HG02678 (cell line): ENCODE measurements at regions not wholly inside any gene's neighbourhood (a gene's known extent, or its start where the extent isn't known, plus 50 kb on each side); places are given as distances from the start of the nearest gene placed in this dataset.

ENCODE experiments used
- ATAC-seq: cut with Tn5 transposase; IDR thresholded peaks from one replicate; pipeline ENCODE4 v1.9.1; 2021; ENCODE audit warnings: mild to moderate bottlenecking, moderate library complexity; ENCODE audit not compliant: unreplicated experiment

GRCh38 chr3:110575702-110576101 lies 495.9 kb upstream of the NECTIN3 start:
- ATAC-seq: no peak

DNA sequence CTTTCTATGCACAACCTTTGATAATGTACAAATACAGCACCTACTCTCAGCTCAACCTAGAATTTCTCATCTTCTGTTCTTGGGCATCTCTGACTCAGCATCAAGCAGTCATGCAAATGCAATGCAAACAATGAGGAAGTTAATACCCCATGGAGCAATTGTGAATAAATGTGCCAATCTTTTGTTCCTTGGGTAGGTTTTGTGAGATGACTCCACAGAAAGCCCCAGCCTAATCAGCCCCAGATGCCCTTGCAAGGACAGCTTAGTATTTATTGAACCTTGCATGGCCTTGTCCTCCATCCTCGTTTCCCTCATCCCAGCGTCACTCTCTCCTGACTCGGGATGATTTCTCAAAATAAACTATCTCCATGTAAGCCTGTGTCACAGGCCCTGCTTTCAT lies 494.7 kb upstream of the NECTIN3 start:
- no peak for ATAC-seq

DNA sequence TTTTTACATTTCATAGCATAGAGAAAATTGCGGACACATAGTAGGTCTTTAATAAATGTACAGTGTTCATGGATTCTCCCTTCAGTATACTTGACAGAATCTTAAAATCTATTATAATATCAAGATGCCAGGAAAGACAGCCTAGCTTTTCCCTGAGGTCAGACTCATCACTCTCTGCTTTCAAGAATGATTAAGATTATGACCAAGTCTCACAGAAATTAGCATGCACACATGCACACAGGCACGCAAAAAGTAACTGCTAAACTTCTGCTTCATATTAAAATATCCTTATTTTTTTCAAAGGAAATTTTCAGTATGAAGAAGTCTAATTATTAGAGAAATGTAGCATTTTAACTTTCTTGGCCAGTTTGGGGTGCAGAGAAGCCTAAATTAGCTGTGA lies 493.8 kb upstream of the NECTIN3 start:
- ATAC-seq: no peak

GRCh38 chr3:110579840-110580550 lies 491.6 kb upstream of the NECTIN3 start:
- ATAC-seq: no peak

GRCh38 chr3:110583373-110583935 lies 488.2 kb upstream of the NECTIN3 start:
- ATAC-seq: no peak

GRCh38 chr3:110588906-110589305 lies 482.7 kb upstream of the NECTIN3 start:
- ATAC-seq: no peak

- ATAC-seq: no peak
Observed at GRCh38 chr3:110589341-110589740, 482.3 kb upstream of the NECTIN3 start.

DNA sequence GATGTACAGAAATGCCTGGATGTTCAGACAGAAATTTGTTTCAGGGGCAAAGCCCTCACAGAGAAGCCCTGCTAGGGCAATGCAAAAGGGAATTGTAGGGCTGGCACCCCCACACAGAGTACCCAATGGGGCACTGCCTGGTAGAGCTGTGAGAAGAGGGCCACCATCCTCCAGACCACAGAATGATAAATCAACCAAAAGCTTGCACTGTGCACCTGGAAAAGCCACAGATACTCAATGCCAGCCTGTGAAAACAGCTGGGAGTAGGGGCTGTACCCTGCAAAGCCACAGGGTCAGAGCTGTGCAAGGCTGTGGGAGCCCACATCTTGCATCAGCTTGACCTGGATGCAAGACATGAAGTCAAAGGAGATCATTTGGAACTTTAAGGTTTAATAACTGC lies 477.9 kb upstream of the NECTIN3 start:
- no peak for ATAC-seq

GRCh38 chr3:110598847-110599490 lies 472.6 kb upstream of the NECTIN3 start:
- ATAC-seq: no peak

DNA sequence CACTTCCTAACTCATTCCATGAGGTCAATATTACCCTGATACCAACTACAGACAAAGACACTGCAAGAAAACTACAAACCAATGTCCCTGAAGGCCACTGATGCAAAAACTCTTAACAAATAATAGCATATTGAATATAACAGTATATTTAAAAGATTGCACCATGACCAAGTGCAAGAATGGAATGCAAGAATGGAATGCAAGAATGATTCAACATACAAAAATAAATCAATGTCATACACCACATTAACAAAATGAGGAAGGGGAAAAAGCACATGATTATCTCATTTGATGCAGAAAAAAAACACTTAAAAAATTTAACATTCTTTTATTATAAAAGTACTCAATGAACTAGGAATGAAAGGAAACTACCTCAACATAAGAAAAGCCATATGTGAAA lies 463.1 kb upstream of the NECTIN3 start:
- ATAC-seq: no peak

DNA sequence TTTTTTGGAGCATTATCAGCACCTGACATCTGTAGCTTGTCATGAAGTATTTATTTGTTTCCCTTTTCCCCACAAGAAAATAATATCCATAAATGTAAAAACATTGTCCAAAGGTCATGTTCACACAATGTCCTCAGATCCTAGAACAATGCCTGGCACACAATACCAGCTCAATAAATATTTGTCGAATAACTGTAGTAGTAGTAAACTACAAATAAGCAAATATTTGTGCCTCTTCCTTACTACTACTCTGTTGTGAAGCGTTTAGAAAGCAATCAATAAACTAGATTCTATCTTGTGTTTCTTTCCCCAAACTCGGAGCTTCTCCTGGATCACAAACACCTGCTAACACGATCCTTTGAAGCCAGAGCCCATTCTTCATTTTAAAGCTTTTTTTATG lies 459.6 kb upstream of the NECTIN3 start:
- ATAC-seq: no peak

DNA sequence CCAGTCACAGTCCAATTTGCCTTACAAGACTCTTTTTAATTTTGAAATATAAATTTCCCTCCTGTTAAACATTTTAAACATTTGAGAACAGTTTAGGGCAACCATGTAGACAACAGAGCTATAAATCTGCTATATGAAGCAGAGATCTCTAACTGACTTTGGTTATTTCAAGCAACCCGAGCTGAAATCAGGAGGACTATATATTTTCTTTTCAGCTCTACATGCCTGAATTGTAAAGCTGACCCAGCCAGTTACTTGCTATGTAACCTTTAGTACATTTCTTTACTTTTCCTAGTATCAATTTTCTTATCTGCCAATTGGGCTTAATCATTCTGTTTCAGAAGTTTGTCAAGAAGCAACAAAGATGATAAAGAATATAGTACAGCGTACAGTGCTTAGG lies 457.4 kb upstream of the NECTIN3 start:
- ATAC-seq: no peak

DNA sequence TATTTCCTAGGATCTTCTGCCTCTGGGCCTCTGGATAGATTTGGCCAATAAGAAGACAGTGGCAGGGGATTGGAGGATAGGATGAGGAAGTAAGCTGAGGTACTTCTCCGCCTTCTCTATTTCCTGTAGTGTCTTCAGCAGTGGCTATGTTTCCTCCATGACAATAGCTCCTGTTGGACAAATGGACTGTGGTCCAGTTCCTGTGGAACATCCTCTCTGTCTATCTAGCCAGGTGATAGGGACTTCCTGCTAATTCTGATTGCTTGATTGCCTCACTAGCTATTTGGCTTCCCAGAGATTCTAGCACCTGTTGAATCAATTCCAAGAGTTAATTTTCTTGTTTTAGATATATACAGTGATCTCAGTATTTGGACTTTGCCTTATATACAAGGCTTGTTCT lies 456.2 kb upstream of the NECTIN3 start:
- no peak for ATAC-seq

- ATAC-seq: no peak
Observed at GRCh38 chr3:110618512-110619226, 452.9 kb upstream of the NECTIN3 start.

- no peak for ATAC-seq
Observed at GRCh38 chr3:110620118-110620517, 451.5 kb upstream of the NECTIN3 start.

DNA sequence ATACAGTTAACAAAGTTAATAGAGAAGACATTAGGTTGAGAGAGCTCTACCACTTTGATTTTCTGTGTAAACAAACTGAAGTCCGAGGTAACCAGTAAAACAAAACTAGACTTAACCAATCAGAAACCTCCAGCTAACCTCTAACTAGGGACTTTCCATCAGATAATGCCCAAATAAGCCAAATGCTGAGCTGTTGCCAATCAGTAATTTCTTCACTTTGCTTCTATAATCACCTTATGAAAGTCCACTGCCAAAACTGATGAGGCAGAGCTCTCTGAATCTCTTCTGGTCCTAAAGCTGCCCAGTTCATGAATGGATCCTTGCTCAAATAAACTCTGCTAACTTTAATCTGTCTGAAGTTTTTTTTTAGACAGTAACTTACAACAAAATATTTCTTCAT lies 448.0 kb upstream of the NECTIN3 start:
- no peak for ATAC-seq

GRCh38 chr3:110624576-110624975 lies 447.0 kb upstream of the NECTIN3 start:
- ATAC-seq: no peak

DNA sequence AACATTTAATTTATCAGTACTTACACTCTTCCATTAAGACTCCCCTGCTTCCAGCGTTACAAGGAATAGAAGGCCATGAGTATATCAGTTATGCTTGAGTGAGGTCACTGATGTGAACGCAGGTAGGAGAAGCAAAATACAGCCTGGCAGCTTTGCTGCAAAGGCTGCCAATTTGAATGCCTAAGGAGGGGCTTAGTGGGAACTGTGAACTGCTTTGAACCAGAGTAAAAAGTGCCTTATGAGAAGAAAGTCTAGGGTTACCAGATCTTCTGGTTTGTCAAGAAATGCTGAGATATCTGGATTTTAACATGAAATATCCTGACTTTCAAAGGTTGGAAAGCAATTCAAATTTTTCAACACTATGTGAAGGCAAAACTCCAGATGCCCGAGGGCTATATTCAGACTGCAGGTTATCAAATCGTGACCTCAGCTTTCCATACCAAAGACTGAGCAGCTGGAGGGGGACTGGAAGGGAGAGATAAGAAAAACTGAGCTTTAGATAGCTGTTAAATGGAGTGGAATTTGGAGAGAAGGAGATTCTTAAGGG lies 446.3 kb upstream of the NECTIN3 start:
- ATAC-seq: no peak

GRCh38 chr3:110626652-110627111 lies 444.9 kb upstream of the NECTIN3 start:
- ATAC-seq: peak; percentile 43

- no peak for ATAC-seq
Observed at GRCh38 chr3:110628650-110629301, 442.8 kb upstream of the NECTIN3 start.

GRCh38 chr3:110629917-110630316 lies 441.7 kb upstream of the NECTIN3 start:
- no peak for ATAC-seq
